ENCODE measurements at regions not wholly inside any gene's neighbourhood (a gene's known extent, or its start where the extent isn't known, plus 50 kb on each side); places are given as distances from the start of the nearest gene placed in this dataset.
A peak's percentile ranks its signal among the peaks of the same experiment; 100 is the strongest.

GRCh38 chr5:82406205-82406773 lies 128.1 kb upstream of the RPS23 start:
- TF ChIP-seq, protein P1, sequence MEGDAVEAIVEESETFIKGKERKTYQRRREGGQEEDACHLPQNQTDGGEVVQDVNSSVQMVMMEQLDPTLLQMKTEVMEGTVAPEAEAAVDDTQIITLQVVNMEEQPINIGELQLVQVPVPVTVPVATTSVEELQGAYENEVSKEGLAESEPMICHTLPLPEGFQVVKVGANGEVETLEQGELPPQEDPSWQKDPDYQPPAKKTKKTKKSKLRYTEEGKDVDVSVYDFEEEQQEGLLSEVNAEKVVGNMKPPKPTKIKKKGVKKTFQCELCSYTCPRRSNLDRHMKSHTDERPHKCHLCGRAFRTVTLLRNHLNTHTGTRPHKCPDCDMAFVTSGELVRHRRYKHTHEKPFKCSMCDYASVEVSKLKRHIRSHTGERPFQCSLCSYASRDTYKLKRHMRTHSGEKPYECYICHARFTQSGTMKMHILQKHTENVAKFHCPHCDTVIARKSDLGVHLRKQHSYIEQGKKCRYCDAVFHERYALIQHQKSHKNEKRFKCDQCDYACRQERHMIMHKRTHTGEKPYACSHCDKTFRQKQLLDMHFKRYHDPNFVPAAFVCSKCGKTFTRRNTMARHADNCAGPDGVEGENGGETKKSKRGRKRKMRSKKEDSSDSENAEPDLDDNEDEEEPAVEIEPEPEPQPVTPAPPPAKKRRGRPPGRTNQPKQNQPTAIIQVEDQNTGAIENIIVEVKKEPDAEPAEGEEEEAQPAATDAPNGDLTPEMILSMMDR (IDR thresholded peaks at IDR 0.05; ENCODE audit: low read depth, low read length) = no peak
- DNase-seq (ENCODE audit: extremely low read depth, low read depth) = peak; percentile 81

GRCh38 chr5:82405618-82406204 lies 127.6 kb upstream of the RPS23 start:
- peak; percentile 95 for DNase-seq (ENCODE audit: extremely low read depth, low read depth)
- TF ChIP-seq, protein P1 (IDR thresholded peaks at IDR 0.05; ENCODE audit: low read depth, low read length) = no peak

DNA sequence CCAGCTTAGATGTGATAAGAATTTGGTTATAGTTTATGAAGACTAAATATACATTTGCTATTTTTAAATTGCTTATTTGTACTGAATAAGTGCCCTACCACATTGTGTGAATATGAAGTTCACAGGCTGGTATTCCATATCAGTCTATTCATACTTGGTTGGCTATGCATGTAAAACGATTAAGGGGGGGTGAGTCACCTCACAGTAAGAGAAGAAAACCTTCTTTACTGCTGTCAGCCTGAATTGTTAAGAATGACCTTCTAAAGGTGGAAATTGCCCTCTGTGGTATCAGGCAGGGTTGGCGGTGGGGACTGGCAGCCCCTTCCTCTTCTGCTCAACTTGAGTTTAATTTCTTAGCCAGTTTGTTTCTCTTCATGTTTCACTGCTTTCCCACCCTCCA lies 127.0 kb upstream of the RPS23 start:
- TF ChIP-seq, protein P1 (IDR thresholded peaks at IDR 0.05; ENCODE audit: low read depth, low read length) = no peak
- DNase-seq (ENCODE audit: extremely low read depth, low read depth) = no peak

DNA sequence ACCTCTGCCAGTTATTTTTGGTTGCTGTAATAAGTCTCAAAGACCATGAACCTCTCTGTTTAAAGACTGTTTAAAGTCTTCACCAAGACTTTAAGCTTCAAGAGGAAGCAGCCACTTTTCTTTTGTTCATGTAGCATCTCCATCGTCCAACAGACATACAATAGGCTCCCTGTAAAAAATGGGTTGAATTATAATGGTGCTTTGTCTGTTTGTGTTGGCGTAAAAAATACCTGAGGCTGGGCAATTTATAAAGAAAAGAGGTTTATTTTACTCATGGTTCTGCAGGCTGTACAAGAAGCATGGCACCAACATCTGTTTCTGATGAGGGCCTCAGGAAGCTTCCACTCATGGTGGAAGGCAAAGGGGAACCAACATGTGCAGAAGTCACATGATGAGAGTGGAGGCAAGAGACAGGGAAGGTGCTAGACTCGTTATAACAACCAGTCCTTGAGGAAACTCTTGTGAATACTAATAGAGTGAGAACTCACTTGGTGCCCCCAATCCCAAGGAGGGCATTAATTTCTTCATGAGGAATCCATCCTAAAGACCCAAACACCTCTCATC lies 126.3 kb upstream of the RPS23 start:
- TF ChIP-seq, protein P1 (IDR thresholded peaks at IDR 0.05; ENCODE audit: low read depth, low read length) = no peak
- no peak for DNase-seq (ENCODE audit: extremely low read depth, low read depth)

- TF ChIP-seq, protein P1 (IDR thresholded peaks at IDR 0.05; ENCODE audit: low read depth, low read length) = no peak
- no peak for DNase-seq (ENCODE audit: extremely low read depth, low read depth)
These were observed 125.6 kb upstream of the RPS23 start for GRCh38 chr5:82403724-82404123.

DNA sequence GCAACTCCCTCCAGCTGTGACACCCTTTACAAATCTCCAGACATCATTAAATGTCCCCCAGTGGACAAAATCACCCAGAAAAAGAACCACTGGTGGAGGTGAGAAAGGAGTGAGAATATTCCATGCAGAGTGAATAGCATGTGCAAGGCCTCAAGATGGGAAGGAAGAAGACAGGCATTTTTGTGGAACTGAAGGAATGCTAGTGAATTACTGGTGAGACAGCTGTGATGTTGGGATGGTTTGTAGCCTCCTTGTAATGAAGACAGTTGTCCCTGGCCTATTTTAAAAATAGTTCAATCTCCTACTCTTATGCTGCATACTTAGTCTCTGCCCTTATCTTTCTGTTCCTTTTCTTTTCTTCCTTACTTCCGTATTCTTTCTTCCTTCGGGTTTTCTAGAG lies 124.9 kb upstream of the RPS23 start:
- no peak for DNase-seq (ENCODE audit: extremely low read depth, low read depth)
- TF ChIP-seq, protein P1 (IDR thresholded peaks at IDR 0.05; ENCODE audit: low read depth, low read length) = no peak

- no peak for DNase-seq (ENCODE audit: extremely low read depth, low read depth)
- TF ChIP-seq, protein P1 (IDR thresholded peaks at IDR 0.05; ENCODE audit: low read depth, low read length) = no peak
These were observed 121.0 kb upstream of the RPS23 start for GRCh38 chr5:82399111-82399510.

All from AG09319 (cell line).